ENCODE measurements at regions not wholly inside any gene's neighbourhood (a gene's known extent, or its start where the extent isn't known, plus 50 kb on each side); places are given as distances from the start of the nearest gene placed in this dataset.

DNA sequence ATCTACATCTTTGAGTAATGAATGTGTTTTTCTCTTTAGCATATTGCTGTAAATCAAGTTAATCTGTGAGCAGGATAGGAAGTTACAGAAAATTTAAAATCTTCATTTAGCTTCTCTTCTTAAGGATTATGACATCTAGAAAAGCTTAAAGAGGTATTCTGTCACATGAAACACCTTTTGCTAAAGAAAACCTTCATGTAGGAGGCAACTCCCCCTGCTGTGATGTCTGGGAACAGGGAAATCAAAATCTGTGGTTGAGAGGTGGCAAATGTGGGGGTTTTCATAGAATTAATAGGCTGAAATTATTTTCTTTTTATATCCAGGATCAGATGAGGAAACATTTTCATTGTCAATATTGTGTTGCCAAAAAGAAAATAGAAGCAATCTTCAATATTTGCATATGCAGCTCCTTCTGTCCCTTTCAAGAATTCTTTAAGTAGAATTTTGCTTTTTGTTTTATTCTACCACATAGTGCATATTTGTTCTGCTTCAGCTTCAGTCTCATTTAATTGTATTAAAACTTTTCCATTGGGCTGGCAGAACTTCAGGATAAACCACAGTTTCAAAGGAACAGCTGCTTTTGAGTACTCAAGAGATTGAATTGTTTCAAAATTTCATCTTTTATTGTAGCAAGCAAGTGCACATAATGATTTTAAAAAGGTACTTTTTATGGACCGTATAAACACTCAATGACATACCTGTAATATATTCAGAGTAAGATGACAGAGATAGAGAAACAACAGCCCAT, 128.4 kb downstream of the RAP2B start:
- H3K4me3 ChIP-seq (ENCODE audit: low read depth, low read length) = no peak overlapping the region
- TF ChIP-seq CTCF (conservative IDR thresholded peaks at IDR 0.05; ENCODE audit: low read depth, low read length) = peak; percentile 60
- DNase-seq (ENCODE audit: low read depth) = peak; percentile 39

DNA sequence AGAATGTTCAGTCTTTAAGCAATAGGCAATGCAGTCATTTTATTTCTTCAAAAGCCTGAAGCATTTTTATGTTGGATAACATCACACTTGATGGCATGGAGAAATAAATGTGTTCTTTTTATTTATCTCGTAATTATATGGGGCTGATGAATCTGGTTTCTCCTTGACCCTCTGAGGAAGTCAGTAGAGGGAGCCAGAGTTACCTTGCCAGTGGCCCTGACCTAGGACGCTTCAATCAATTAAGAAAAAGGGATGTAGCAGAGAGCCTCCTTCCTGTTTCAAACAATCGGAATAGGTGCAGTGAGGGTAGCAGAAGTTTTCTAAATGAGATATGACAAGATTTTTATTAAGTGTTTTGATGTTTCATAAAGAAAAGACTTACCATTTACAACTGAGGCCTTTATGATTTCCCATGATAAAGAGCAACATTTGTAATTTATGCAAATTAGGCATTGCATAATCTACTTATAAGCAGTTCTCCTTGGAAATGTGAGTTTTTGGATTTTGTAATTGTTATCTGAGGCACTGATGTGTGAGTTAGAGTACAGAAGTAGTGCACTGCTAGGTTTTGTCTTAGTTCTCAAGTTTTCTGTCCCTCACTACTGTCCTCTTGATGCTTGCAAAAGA, 129.1 kb downstream of the RAP2B start:
- peak; percentile 76 for TF ChIP-seq CTCF (conservative IDR thresholded peaks at IDR 0.05; ENCODE audit: low read depth, low read length)
- DNase-seq (ENCODE audit: low read depth) = peak; percentile 69
- H3K4me3 ChIP-seq (ENCODE audit: low read depth, low read length) = no peak overlapping the region

GRCh38 chr3:153293265-153293664, 131.2 kb downstream of the RAP2B start:
- no peak for TF ChIP-seq CTCF (conservative IDR thresholded peaks at IDR 0.05; ENCODE audit: low read depth, low read length)
- peak; percentile 81 for DNase-seq (ENCODE audit: low read depth)
- no peak overlapping the region for H3K4me3 ChIP-seq (ENCODE audit: low read depth, low read length)

GRCh38 chr3:153295901-153296300, 133.9 kb downstream of the RAP2B start:
- DNase-seq (ENCODE audit: low read depth) = peak; percentile 76
- TF ChIP-seq CTCF (conservative IDR thresholded peaks at IDR 0.05; ENCODE audit: low read depth, low read length) = no peak
- no peak overlapping the region for H3K4me3 ChIP-seq (ENCODE audit: low read depth, low read length)

GRCh38 chr3:153305189-153305588, 143.2 kb downstream of the RAP2B start:
- H3K4me3 ChIP-seq (ENCODE audit: low read depth, low read length) = no peak overlapping the region
- TF ChIP-seq CTCF (conservative IDR thresholded peaks at IDR 0.05; ENCODE audit: low read depth, low read length) = no peak
- no peak for DNase-seq (ENCODE audit: low read depth)

DNA sequence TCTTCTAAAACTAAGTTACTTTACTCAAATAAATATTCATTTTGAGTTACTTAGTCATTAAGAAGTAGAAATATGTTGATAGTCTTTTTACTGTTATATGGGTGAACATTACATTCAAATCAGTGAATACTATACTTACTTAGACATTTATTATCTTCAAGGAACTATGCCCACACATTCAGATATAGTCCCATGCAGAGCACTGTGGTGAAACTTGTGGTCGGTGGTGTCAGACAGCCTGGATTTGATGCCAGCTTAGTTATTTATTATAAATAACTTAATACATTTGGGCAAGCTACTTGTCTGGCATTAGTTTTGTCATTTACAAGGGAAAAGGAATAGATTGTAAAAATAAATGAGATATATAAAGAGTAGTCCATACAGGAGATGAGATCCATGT, 149.5 kb downstream of the RAP2B start:
- no peak for DNase-seq (ENCODE audit: low read depth)
- no peak for TF ChIP-seq CTCF (conservative IDR thresholded peaks at IDR 0.05; ENCODE audit: low read depth, low read length)
- H3K4me3 ChIP-seq (ENCODE audit: low read depth, low read length) = no peak overlapping the region

All from choroid plexus epithelial cell (primary cell).